ENCODE measurements at regions not wholly inside any gene's neighbourhood (a gene's known extent, or its start where the extent isn't known, plus 50 kb on each side); places are given as distances from the start of the nearest gene placed in this dataset.

DNA sequence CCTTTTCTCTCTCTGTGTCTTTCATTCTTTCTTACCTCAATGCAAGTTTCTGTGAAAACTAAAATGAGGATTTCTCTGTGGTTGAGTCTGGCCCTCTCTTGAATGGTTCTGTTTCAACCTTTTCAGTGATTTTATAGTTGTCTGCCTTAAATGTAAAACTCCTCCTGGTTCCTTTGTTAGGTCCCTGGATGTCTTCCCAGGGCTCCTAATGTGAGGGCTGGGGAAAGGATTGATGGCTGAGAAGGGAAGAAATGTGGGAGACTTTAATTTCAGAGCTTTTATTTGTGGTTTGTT, 90.6 kb upstream of the GRM7 start:
- no peak for TF ChIP-seq CTCF (IDR thresholded peaks at IDR 0.05; ENCODE audit: insufficient read depth, low read length, poor library complexity, severe bottlenecking)
- H3K4me3 ChIP-seq (ENCODE audit: low read depth, low read length): no peak overlapping the region

DNA sequence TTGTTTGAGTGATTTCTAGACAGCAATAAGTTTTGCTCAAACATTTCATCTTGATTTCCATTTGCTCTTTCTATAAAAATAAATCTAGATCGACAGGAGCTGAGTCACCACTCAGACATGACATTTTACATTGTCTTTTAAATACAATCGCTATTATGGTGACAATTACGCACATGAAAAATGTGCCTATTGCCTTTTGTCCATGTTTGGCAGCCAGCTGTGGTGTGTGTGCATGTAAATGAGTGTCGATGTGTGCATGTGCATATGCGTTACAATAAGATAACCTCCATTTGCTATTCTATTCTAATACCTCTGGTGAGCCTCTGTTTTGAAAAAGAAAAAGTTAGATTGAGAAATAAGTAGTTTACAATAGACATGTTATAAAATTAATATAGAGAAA, 89.7 kb upstream of the GRM7 start:
- no peaks in the 10 kb centered on the region for H3K27me3 ChIP-seq (ENCODE audit: control insufficient read depth, insufficient read depth, low read length)
- H3K36me3 ChIP-seq (ENCODE audit: control insufficient read depth, insufficient read depth, low read length): no peaks in the 10 kb centered on the region
- H3K4me3 ChIP-seq (ENCODE audit: low read depth, low read length): no peak overlapping the region
- no peak for DNase-seq (ENCODE audit: low read depth)
- TF ChIP-seq CTCF (IDR thresholded peaks at IDR 0.05; ENCODE audit: insufficient read depth, low read length, poor library complexity, severe bottlenecking): no peak

More for the DNA sequence above, 90.6 kb upstream of the GRM7 start:
- no peaks in the 10 kb centered on the region for H3K36me3 ChIP-seq (ENCODE audit: control insufficient read depth, insufficient read depth, low read length)
- H3K27me3 ChIP-seq (ENCODE audit: control insufficient read depth, insufficient read depth, low read length): no peaks in the 10 kb centered on the region
- no peak for DNase-seq (ENCODE audit: low read depth)

- Histone ChIP-seq H3K27me3 (ENCODE audit: control insufficient read depth, insufficient read depth, low read length) (no peaks in the 10 kb centered on the region), H3K36me3 (ENCODE audit: control insufficient read depth, insufficient read depth, low read length) (no peaks in the 10 kb centered on the region), H3K4me3 (ENCODE audit: low read depth, low read length) (no peak overlapping the region)
- DNase-seq (ENCODE audit: low read depth): no peak
- TF ChIP-seq CTCF (IDR thresholded peaks at IDR 0.05; ENCODE audit: insufficient read depth, low read length, poor library complexity, severe bottlenecking): no peak
Observed at GRCh38 chr3:6779140-6779539, 81.8 kb upstream of the GRM7 start.

GRCh38 chr3:6781092-6781491, 79.8 kb upstream of the GRM7 start:
- Histone ChIP-seq H3K36me3 (ENCODE audit: control insufficient read depth, insufficient read depth, low read length) (no peaks in the 10 kb centered on the region), H3K4me3 (ENCODE audit: low read depth, low read length) (no peak overlapping the region), H3K27me3 (ENCODE audit: control insufficient read depth, insufficient read depth, low read length) (no peaks in the 10 kb centered on the region)
- DNase-seq (ENCODE audit: low read depth): no peak
- TF ChIP-seq CTCF (IDR thresholded peaks at IDR 0.05; ENCODE audit: insufficient read depth, low read length, poor library complexity, severe bottlenecking): no peak

DNA sequence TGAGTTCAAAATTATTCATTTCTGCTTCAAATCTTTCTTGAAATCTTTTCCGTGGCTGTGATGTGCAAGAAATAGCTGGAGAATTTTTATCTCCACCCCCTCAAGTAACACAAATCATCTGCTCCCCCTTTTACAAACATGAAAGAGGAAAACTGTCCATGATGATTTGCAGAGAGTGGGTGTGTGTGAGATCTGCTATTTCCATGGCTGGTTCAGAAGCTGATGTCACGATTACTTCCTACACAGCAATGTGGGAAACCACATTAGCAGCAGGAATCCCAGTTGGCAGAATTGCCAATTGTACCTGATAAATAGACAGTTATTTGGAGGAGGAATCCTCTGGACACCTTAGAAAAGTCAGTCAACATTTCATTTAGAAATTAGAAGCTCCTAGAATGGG, 75.2 kb upstream of the GRM7 start:
- Histone ChIP-seq H3K36me3 (ENCODE audit: control insufficient read depth, insufficient read depth, low read length) (no peaks in the 10 kb centered on the region), H3K4me3 (ENCODE audit: low read depth, low read length) (no peak overlapping the region), H3K27me3 (ENCODE audit: control insufficient read depth, insufficient read depth, low read length) (no peaks in the 10 kb centered on the region)
- no peak for TF ChIP-seq CTCF (IDR thresholded peaks at IDR 0.05; ENCODE audit: insufficient read depth, low read length, poor library complexity, severe bottlenecking)
- DNase-seq (ENCODE audit: low read depth): no peak

GRCh38 chr3:6791161-6791560, 69.8 kb upstream of the GRM7 start:
- TF ChIP-seq CTCF (IDR thresholded peaks at IDR 0.05; ENCODE audit: insufficient read depth, low read length, poor library complexity, severe bottlenecking): peak; percentile 15
- DNase-seq (ENCODE audit: low read depth): no peak

More at GRCh38 chr3:6791161-6791560, 69.8 kb upstream of the GRM7 start:
- Histone ChIP-seq H3K4me3 (ENCODE audit: low read depth, low read length) (no peak overlapping the region), H3K27me3 (ENCODE audit: control insufficient read depth, insufficient read depth, low read length) (no peaks in the 10 kb centered on the region), H3K36me3 (ENCODE audit: control insufficient read depth, insufficient read depth, low read length) (no peaks in the 10 kb centered on the region)
